GM19035 (cell line): ENCODE measurements at regions not wholly inside any gene's neighbourhood (a gene's known extent, or its start where the extent isn't known, plus 50 kb on each side); places are given as distances from the start of the nearest gene placed in this dataset.
"Not testable (repeated sequence)": the region's sequence is repeated elsewhere in the genome, so short reads cannot be mapped to it uniquely, and the experiment has no call there.

Experiments
- ATAC-seq: cut with Tn5 transposase; IDR thresholded peaks from one replicate; pipeline ENCODE4 v1.9.1; 2021; ENCODE audit not compliant: unreplicated experiment

GRCh38 chr14:106349678-106350457 lies 823.5 kb downstream of the TMEM121 start:
- ATAC-seq = not testable (repeated sequence)

GRCh38 chr14:106355007-106355791 lies 828.8 kb downstream of the TMEM121 start:
- not testable (repeated sequence) for ATAC-seq

GRCh38 chr14:106355881-106356642 lies 829.7 kb downstream of the TMEM121 start:
- ATAC-seq = not testable (repeated sequence)

- not testable (repeated sequence) for ATAC-seq
These were observed 830.2 kb downstream of the TMEM121 start for GRCh38 chr14:106356643-106356930.

- ATAC-seq = not testable (repeated sequence)
These were observed 832.9 kb downstream of the TMEM121 start for GRCh38 chr14:106359157-106359887.

- ATAC-seq = not testable (repeated sequence)
These were observed 839.0 kb downstream of the TMEM121 start for GRCh38 chr14:106365371-106365770.

GRCh38 chr14:106365894-106366293 lies 839.5 kb downstream of the TMEM121 start:
- not testable (repeated sequence) for ATAC-seq

- not testable (repeated sequence) for ATAC-seq
These were observed 840.6 kb downstream of the TMEM121 start for GRCh38 chr14:106366971-106367370.

GRCh38 chr14:106369456-106369855 lies 843.1 kb downstream of the TMEM121 start:
- not testable (repeated sequence) for ATAC-seq

- no peak for ATAC-seq
These were observed 846.7 kb downstream of the TMEM121 start for GRCh38 chr14:106372870-106373652.

- ATAC-seq = not testable (repeated sequence)
These were observed 847.3 kb downstream of the TMEM121 start for GRCh38 chr14:106373653-106374110.

- ATAC-seq = no peak
These were observed 851.0 kb downstream of the TMEM121 start for GRCh38 chr14:106377432-106377831.

GRCh38 chr14:106378191-106378590 lies 851.8 kb downstream of the TMEM121 start:
- no peak for ATAC-seq

- ATAC-seq = no peak
These were observed 854.4 kb downstream of the TMEM121 start for GRCh38 chr14:106380740-106381139.

- ATAC-seq = not testable (repeated sequence)
These were observed 862.8 kb downstream of the TMEM121 start for GRCh38 chr14:106389186-106389585.

- no peak for ATAC-seq
These were observed 864.0 kb downstream of the TMEM121 start for GRCh38 chr14:106390401-106390800.

GRCh38 chr14:106390947-106391346 lies 864.6 kb downstream of the TMEM121 start:
- ATAC-seq = no peak

- no peak for ATAC-seq
These were observed 867.4 kb downstream of the TMEM121 start for GRCh38 chr14:106393742-106394141.

GRCh38 chr14:106395456-106396050 lies 869.2 kb downstream of the TMEM121 start:
- no peak for ATAC-seq
